Kidney glomerular epithelial cell (primary cell): ENCODE measurements at regions not wholly inside any gene's neighbourhood (a gene's known extent, or its start where the extent isn't known, plus 50 kb on each side); places are given as distances from the start of the nearest gene placed in this dataset.

Source experiments
- DNase-seq: peaks from one replicate; lab custom pipeline; 2025; lab: John Stamatoyannopoulos, UW

DNA sequence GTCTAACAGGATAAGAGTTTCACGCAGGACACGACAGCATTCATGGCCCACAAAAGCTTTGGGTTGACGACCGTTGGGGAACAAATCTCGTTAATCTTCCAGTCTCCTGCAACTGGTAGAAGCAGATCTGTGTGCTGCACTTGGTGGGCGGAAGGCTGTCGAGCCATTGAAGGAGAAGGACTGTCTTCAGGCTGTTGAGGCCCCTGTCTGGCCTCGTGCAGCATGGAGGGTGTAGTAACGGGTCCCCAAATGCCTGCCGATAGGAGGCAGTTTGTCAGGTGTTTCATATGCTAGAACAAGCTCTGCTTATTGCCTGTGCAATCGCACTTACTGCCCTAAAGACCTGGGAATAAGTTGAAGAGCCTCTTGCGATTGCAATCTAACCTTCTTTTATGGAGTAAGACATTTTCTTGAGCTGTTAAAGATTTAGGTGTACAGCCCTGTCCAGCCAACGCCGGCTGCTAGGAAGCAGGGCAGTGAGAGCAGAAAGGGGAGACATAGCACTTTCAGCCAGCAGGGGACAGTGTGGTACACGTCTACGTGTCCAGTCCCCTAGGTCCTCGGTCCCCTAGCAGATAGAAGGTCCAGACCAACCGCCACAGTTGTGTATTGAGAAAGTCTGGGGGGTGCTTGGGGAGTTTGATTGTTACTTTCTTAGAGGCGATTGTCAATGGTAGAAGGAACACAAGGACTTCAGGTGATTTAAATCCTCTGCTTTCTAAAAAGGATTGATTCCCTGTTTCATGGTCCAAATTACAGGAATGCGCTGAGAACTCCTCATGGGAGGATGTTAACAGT is 102.3 kb upstream of the TMPRSS2 start:
- DNase-seq: peak; percentile 32

DNA sequence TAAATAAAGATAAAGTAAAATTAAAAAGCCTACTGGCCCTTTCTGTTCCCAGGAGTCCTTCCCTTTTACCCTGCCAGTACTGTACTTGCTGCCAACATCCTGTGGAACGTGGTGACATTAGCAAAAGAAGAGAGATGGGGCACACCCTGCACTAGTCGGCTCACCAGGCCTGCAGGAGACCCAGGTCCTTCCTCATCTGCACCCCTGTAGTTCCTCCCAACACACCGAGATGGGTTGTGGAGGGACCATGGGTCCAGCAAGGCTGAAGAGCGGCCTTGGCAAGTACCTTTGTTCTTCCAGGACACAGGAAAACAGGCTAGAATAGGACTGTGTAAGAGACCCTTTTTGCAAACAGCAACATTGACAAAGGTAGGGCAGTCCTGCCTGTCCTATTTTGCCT is 98.7 kb upstream of the TMPRSS2 start:
- no peak for DNase-seq

DNA sequence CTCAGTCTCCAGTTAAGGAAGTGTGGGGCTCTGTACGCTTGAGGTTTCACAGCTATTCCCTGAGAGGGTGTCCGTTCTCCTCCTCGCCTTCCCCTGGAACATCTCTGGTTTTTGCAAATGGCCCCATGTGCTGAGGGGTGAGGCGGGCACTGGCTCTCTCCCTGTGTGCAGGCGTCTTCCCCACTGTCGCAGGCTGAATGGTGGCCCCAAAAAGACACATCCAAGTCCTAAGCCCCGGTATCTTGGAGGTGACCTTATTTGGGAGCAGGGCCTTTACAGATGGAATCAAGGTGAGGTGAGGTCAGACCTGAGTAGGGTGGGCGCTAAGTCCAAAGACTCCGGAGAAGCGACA is 98.0 kb upstream of the TMPRSS2 start:
- no peak for DNase-seq

- DNase-seq: no peak
Measured at GRCh38 chr21:41605178-41605933, 97.4 kb upstream of the TMPRSS2 start.

DNA sequence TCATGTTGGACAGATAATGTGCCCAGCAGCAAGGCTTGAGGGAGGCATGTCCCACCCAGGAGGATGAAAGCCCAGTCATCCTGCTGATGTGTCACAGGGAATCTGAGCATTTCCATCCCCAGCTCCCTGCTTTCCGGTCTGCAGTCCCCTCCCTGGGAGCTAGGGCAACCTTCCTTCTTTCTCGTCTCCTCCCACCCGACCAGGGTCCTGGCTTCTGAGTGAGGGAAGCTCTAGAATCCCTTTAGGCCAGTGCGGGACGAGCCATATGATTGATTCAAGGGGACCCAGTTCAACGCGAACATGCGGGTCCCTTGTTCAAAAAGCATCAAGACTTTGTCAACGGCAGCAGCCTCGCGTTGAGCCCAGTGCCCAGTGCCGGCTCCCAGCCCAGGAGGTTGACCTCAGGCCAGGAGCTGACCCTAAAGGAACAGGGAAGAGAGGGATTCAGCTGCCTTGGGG is 96.7 kb upstream of the TMPRSS2 start:
- DNase-seq: no peak

- DNase-seq: no peak
Measured at GRCh38 chr21:41603476-41603875, 95.5 kb upstream of the TMPRSS2 start.

DNA sequence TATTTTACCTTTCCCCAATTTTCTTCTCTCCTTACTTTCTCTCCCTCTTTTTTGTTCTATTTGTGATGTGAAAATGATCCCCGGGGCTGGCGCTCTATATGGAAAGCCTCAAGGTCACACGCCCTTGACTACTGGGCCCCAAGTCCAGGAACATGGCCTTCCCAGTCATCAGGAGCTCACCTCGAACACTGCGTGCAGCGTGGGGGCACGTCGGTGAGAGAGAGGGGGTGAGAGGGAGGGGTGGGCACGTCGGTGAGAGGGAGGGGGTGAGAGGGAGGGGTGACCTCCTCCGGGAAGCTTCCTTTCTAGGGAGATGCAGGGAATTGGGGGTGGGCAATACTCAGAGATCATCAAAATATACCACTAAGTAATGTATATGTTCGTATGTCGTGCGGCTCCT is 94.6 kb upstream of the TMPRSS2 start:
- no peak for DNase-seq

GRCh38 chr21:41601573-41602368 is 93.8 kb upstream of the TMPRSS2 start:
- DNase-seq: peak; percentile 48

DNA sequence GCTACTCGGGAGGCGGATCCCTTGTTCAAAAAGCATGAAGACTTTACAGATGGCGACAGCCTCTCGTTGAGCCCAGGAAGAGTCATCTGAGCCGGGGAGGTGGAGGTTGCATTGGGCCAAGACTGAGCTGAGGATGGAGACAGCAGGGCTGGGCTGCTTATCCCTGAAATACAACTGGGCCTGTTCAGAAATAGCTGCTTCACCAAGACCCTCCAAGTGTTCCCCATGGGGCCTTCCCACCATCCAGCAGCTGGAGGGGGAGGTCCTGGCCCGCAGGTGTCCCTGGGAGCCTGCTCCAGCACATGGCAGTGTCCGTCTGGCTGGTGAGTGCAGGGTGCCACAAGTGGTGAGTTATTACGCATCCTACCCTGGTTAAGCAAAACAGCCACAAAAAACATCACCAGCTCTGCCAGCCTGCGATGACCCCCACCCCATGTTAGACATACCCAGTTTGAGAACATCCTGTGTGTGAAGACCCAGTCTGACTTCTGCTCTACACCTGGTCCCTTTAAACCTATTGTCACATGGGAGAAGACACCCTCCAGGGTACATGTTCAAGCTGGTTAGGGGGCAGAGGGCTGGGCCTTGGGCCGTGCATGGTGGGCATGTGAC is 93.1 kb upstream of the TMPRSS2 start:
- DNase-seq: no peak

DNA sequence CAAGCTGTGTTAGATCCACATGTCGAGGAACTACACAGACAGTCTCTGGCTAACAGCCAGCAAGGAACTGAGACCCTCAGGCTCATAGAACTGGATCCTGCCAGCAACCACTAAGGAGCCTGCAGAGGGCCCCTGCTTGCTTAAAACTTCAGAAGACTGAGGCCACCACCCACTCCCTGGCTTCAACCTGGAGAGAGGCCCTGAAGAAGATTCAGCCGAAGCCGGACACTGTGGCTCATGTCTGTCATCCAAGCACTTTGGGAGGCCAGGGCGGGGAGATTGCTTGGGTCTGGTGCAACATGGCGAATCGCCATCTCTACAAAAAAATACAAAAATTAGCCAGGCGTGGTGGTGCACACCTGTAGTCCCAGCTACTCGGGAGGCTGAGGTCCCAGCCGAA is 92.6 kb upstream of the TMPRSS2 start:
- DNase-seq: no peak

GRCh38 chr21:41600116-41600515 is 92.2 kb upstream of the TMPRSS2 start:
- DNase-seq: no peak

DNA sequence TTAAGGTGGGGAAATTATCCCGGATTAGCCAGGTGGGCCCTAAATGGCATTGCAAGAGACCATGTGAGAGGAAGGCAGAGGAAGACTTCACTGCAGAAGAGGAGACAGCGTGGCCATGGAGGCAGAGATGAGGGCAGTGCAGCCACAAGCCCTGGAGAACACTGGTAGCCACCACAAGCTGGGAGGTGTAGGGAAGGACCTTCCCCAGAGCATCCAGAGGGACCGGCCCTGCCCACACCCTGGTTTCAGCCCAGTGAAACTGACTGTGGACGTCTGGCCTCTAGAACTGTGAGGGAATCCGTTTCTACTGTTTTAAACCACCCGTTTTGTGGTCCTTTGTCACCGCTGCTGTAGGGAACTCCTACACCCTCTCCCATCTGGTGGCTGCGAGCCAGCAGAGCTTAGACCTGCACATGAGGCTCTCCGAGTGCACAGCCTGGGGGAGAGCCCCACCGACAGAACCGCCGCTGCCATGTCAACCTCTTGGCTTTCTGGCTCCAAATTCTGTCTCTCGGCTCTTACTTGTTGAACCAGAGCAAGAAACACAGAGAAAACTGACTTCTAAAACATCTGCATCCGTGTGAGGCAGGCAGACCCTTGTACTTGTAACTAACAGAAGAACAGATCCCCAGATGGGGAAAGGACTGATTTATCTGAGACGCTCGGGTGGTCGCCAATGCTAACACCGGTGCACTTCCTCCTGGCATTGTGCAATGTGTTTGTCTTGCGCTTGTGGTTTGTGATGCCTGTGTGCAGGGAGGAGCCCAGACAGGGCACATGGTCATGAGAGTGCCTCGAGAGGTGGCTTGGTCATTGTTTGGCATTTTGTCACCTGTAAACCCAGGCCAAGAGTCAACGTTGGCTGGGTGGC is 90.8 kb upstream of the TMPRSS2 start:
- no peak for DNase-seq

GRCh38 chr21:41597811-41598231 is 89.9 kb upstream of the TMPRSS2 start:
- DNase-seq: no peak

- DNase-seq: no peak
Measured at GRCh38 chr21:41597227-41597626, 89.3 kb upstream of the TMPRSS2 start.

- DNase-seq: no peak
Measured at GRCh38 chr21:41596241-41596925, 88.4 kb upstream of the TMPRSS2 start.

DNA sequence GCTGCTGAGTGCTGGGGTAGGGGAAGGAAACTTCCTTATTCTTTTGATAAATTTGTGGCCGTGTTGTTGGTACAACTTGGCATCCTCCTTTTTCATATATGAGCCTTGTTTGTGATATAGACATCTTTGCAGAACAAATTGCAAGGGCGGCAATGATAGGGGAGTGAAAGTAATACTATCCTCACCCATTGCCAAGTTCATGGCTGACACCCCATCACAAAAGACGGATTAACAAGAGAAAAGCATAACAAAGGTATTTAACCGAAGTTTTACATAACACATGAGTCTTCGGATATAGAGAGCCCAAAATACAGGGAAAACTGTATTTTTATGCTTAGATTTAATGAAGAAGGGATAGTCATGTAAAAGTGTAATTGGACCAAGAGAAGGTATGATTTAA is 86.3 kb upstream of the TMPRSS2 start:
- DNase-seq: no peak

DNA sequence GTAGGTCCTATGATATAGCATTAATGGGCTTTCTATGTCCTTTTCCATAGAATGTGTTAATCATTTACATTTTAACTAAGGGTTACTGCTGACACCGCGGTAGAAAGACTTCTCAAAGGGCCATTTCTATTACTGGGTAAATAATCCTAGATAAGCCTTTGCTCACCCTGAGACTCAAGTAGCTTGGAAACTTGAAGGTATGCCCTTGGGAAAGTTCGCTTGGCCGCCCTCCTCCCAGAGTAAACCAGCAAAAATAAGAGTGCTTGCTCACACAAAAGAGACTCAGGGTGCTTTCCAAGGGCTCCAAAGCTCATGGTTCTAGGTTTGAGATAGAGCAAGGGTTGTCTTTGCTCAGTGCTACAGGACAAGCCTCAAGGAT is 85.8 kb upstream of the TMPRSS2 start:
- DNase-seq: no peak

GRCh38 chr21:41593051-41593759 is 85.2 kb upstream of the TMPRSS2 start:
- no peak for DNase-seq

DNA sequence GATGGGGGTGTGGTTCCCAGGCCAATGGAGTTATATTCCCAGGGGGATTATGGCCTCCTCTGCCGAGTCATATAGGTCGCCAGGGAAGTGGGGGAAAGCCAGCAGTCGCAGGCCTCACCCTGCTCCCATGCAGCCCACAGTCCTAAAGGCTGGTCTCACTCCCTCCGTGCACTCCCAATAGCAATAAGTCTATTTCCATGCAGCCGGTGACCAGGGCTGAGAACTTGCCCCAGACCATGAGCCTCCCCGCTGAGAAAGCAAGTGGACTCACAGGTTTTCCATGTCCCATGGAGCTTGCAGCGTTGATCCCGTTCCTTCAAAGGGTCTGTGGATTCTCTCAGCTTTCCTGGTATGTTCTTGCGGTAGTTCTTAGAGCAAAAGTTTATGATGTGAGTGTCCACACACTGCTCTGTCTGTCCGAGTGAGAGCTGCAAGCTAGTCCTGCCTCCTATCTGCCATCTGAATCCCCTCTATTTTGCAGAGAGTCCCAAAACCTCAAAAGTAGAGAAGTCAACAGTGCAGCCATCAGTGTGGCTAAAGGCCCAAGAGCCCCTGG is 81.7 kb upstream of the TMPRSS2 start:
- DNase-seq: no peak

DNA sequence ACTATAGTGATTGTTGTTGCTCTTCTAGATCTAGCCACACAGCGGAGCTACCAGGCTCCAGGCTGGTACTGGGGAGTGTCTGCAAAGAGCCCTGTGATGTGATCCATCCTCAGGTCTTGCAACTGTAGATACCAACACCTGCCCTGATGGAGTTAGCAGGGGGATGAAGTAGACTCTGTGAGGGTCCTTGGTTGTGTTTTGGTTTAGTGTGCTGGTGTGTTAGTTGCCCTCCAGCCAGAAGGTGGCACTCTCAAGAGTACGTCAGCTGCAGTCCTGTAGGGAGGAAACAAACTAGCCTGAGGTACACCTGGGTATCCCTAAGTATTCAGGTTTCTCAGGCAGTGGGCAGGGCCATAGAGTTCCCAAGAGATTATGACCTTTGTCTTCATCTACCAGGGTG is 81.2 kb upstream of the TMPRSS2 start:
- DNase-seq: no peak
